Activated B cell treated with CpG ODN at 0.5 μM for 24 hours (primary cell): ENCODE measurements at regions not wholly inside any gene's neighbourhood (a gene's known extent, or its start where the extent isn't known, plus 50 kb on each side); places are given as distances from the start of the nearest gene placed in this dataset.
A peak's percentile ranks its signal among the peaks of the same experiment; 100 is the strongest.
"Not testable (repeated sequence)": the region's sequence is repeated elsewhere in the genome, so short reads cannot be mapped to it uniquely, and the experiment has no call there.

Experiments used
- ATAC-seq: fragments of 200-7000 bp; cut with Tn5 transposase; one replicate; pipeline ENCODE4 v1.10.0; 2021; ENCODE audit warnings: low read depth, mild to moderate bottlenecking, moderate library complexity
- CTCF ChIA-PET: fragments of 350-600 bp; sonication (Branson Sonifier 250); formaldehyde crosslinking; loops from one replicate; lab custom pipeline; 2021; ENCODE audit warnings: antibody characterized with exemption; lab: Charles Lee
- POLR2A ChIA-PET: fragments of 350-600 bp; sonication (Branson Sonifier 250); formaldehyde crosslinking; loops from one replicate; lab custom pipeline; 2021; ENCODE audit warnings: antibody characterized with exemption; lab: Charles Lee
- DNase-seq: peaks from one replicate; pipeline ENCODE4 v3.0.0; 2022
- H3K27ac Mint-ChIP-seq: one replicate; pipeline ENCODE4 v1.8.0; 2020; ENCODE audit warnings: mixed read lengths
- H3K27me3 Mint-ChIP-seq: one replicate; pipeline ENCODE4 v1.8.0; 2021; ENCODE audit warnings: mixed read lengths
- H3K36me3 Mint-ChIP-seq: one replicate; pipeline ENCODE4 v1.8.0; 2021; ENCODE audit warnings: low read depth, mixed read lengths
- H3K4me1 Mint-ChIP-seq: one replicate; pipeline ENCODE4 v1.8.0; 2021; ENCODE audit warnings: mixed read lengths
- H3K4me3 Mint-ChIP-seq: one replicate; pipeline ENCODE4 v1.8.0; 2020; ENCODE audit warnings: mild to moderate bottlenecking, mixed read lengths
- H3K9me3 Mint-ChIP-seq: one replicate; pipeline ENCODE4 v1.8.0; 2020; ENCODE audit warnings: mixed read lengths
- intact Hi-C: fragments of 100-400 bp; cut with micrococcal nuclease; formaldehyde crosslinking; loops from one replicate; pipeline ENCODE4 v1.15.1; 2024

GRCh38 chr2:87499860-87500259 is 248.0 kb upstream of the PLGLB2 start:
- H3K9me3 Mint-ChIP-seq, ATAC-seq, intact Hi-C loops: not testable (repeated sequence)

GRCh38 chr2:87500421-87500820 is 247.5 kb upstream of the PLGLB2 start:
- Mint-ChIP-seq H3K27ac (peak overlapping the region; percentile 80), H3K4me1 (peaks cover 10% of the 10 kb centered on the region)
- CTCF ChIA-PET, intact Hi-C loops, POLR2A ChIA-PET, H3K27me3 Mint-ChIP-seq, H3K36me3 Mint-ChIP-seq, DNase-seq, ATAC-seq, H3K9me3 Mint-ChIP-seq, H3K4me3 Mint-ChIP-seq: not testable (repeated sequence)

More at GRCh38 chr2:87499860-87500259, 248.0 kb upstream of the PLGLB2 start:
- DNase-seq, CTCF ChIA-PET, POLR2A ChIA-PET, H3K4me3 Mint-ChIP-seq, H3K27me3 Mint-ChIP-seq, H3K36me3 Mint-ChIP-seq: not testable (repeated sequence)
- Mint-ChIP-seq H3K27ac (peak overlapping the region; percentile 80), H3K4me1 (peaks cover 10% of the 10 kb centered on the region)

- H3K4me3 Mint-ChIP-seq, intact Hi-C loops, DNase-seq, H3K9me3 Mint-ChIP-seq, CTCF ChIA-PET, H3K36me3 Mint-ChIP-seq, ATAC-seq, POLR2A ChIA-PET, H3K27me3 Mint-ChIP-seq: not testable (repeated sequence)
- peak overlapping the region; percentile 61 for H3K27ac Mint-ChIP-seq
- peaks cover 10% of the 10 kb centered on the region for H3K4me1 Mint-ChIP-seq
Measured at GRCh38 chr2:87500951-87501350, 246.9 kb upstream of the PLGLB2 start.

DNA sequence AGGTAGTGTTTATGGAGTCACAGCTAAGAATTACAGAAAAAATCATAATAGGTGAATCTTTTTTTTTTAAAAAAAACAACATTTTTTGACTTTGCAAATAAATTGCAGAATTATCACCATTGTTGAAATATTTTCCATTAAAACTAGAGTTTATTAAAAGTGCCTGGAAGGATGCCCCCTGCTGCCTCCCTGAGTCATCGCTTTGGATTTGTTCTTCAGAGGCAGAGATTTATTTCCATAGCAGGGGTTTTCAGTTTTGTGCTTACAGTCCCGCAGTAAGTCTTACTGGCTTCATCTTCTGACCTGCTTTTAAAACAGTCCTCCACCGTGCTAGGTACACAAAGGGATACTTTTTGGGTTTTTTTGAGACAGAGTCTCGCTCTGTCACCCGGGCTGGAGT is 244.9 kb upstream of the PLGLB2 start:
- DNase-seq, H3K27me3 Mint-ChIP-seq, ATAC-seq, intact Hi-C loops, H3K27ac Mint-ChIP-seq, H3K9me3 Mint-ChIP-seq, POLR2A ChIA-PET, H3K4me3 Mint-ChIP-seq, CTCF ChIA-PET, H3K36me3 Mint-ChIP-seq: not testable (repeated sequence)
- peaks cover 13% of the 10 kb centered on the region for H3K4me1 Mint-ChIP-seq

- H3K9me3 Mint-ChIP-seq, H3K36me3 Mint-ChIP-seq, H3K4me3 Mint-ChIP-seq, H3K27me3 Mint-ChIP-seq, H3K27ac Mint-ChIP-seq, CTCF ChIA-PET, ATAC-seq, POLR2A ChIA-PET, intact Hi-C loops, DNase-seq: not testable (repeated sequence)
- peaks cover 19% of the 10 kb centered on the region for H3K4me1 Mint-ChIP-seq
Measured at GRCh38 chr2:87505239-87505638, 242.6 kb upstream of the PLGLB2 start.

GRCh38 chr2:87505909-87506308 is 242.0 kb upstream of the PLGLB2 start:
- H3K4me3 Mint-ChIP-seq, DNase-seq, intact Hi-C loops, H3K27me3 Mint-ChIP-seq, POLR2A ChIA-PET, H3K27ac Mint-ChIP-seq, ATAC-seq, H3K9me3 Mint-ChIP-seq, CTCF ChIA-PET, H3K36me3 Mint-ChIP-seq: not testable (repeated sequence)
- H3K4me1 Mint-ChIP-seq, result peaks cover 17% of the 10 kb centered on the region

GRCh38 chr2:87507378-87508348 is 240.2 kb upstream of the PLGLB2 start:
- H3K36me3 Mint-ChIP-seq, result not testable (repeated sequence)

DNA sequence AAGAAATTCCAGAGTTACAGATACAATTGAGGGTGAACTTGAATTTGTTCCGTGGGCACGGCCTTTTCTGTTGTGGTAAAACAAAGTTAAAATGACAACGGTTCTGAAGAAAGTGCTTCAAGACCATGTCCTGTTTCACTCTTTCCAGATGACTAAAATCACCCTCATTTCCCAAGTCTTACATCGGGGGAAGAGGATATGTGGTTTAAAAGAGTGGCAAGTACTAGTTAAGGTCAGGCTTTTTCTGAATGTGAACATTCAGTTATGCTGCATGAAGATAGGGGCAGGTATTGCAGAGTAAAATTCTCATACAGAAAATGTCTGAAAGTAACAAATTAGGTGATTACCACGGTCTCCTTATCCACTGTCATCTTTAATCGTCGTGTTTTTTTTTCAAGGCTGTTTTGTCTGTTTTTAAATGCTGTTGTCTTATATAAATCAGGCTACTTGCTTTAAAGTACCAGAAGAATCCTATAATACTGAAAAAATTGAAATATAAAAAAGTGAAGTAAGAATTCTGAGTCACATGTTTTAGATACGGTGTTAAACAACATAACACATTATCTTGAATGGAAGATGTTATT is 236.6 kb upstream of the PLGLB2 start:
- intact Hi-C loops, ATAC-seq: not testable (repeated sequence)

More at GRCh38 chr2:87507378-87508348, 240.2 kb upstream of the PLGLB2 start:
- intact Hi-C loops, DNase-seq, H3K4me3 Mint-ChIP-seq, H3K9me3 Mint-ChIP-seq, H3K27me3 Mint-ChIP-seq, CTCF ChIA-PET, POLR2A ChIA-PET: not testable (repeated sequence)
- peak; percentile 65 for ATAC-seq
- Mint-ChIP-seq H3K27ac (peak overlapping the region; percentile 84), H3K4me1 (peaks cover 19% of the 10 kb centered on the region)

DNA sequence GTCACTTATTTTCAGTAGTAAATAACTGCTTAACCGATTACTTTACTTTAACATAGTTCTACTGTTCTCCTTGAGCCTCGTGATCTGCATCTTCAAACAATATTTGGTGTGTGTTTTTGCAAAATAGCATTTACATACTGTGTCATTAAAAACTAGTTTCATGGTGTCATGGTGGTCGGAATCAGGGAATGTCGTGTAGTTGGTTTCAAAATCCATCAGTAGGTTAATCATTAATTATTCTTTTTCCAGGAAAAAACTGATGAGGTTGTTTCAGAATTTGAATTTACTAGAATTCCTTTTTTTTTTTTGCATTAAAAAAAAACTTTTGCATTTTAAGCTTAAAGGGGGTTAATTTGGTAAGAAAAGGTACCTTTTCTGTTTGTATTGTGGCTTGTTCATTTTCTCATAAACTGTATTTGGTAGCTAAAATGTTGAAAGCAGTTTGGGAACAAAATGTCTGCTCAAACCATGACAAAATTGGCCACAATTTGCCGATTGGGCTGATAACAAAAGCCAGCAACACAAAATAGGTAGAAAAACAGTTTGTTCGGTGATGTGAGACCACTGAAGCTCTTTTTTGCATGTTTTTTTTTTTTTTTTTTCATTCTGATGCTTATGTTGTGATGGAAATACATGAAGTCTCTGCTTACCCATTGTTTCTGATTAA is 234.9 kb upstream of the PLGLB2 start:
- H3K9me3 Mint-ChIP-seq, intact Hi-C loops, ATAC-seq, H3K36me3 Mint-ChIP-seq, CTCF ChIA-PET, H3K27me3 Mint-ChIP-seq, H3K4me3 Mint-ChIP-seq, DNase-seq, POLR2A ChIA-PET: not testable (repeated sequence)
- Mint-ChIP-seq H3K4me1 (peaks cover 34% of the 10 kb centered on the region), H3K27ac (peak overlapping the region; percentile 78)

More for the DNA sequence above, 236.6 kb upstream of the PLGLB2 start:
- H3K27me3 Mint-ChIP-seq, H3K9me3 Mint-ChIP-seq, CTCF ChIA-PET, H3K4me3 Mint-ChIP-seq, POLR2A ChIA-PET, DNase-seq, H3K36me3 Mint-ChIP-seq: not testable (repeated sequence)
- Mint-ChIP-seq H3K27ac (peak overlapping the region; percentile 90), H3K4me1 (peaks cover 25% of the 10 kb centered on the region)

DNA sequence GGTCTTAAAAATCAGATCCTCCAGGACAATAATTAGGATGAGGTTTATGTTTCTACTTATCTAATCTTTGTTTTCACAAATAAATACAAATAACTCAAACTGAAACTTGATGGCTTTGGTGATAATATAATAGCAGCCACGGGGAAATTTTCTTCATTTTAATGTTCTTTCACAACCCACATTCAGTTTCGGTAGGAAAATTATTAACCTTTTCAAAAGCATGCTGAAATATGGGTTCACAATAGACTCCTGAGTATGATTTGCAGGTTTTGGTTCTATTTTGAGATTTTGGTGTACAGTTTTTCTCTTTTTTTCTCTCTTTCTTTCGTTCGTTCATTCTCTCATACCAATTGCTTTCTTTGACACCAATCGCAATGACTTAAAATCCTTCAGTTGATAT is 233.9 kb upstream of the PLGLB2 start:
- H3K4me3 Mint-ChIP-seq, intact Hi-C loops, CTCF ChIA-PET, POLR2A ChIA-PET, H3K27ac Mint-ChIP-seq, H3K36me3 Mint-ChIP-seq, H3K27me3 Mint-ChIP-seq, H3K9me3 Mint-ChIP-seq, DNase-seq, ATAC-seq: not testable (repeated sequence)
- peaks cover 34% of the 10 kb centered on the region for H3K4me1 Mint-ChIP-seq

DNA sequence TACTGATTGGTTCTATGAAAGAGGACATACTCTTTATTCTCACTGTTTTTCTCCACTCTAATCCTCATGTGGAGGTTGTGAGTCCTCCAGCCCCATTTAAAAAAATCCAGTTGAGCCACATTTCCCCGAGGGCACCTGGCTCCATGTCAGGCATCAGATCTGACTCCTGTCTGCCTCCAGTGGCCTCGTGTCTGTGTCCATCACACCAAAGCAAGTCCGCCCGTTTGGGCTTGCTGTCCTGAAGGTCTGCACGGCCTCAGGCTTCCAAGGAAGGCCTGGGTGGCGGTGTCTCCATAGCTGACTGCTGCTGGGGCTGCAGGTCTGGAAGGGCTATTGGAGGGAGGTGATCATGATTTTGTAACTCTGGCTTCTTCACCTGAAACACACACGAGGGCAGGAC is 233.4 kb upstream of the PLGLB2 start:
- H3K4me3 Mint-ChIP-seq, intact Hi-C loops, ATAC-seq, CTCF ChIA-PET, DNase-seq, H3K27ac Mint-ChIP-seq, H3K36me3 Mint-ChIP-seq, H3K27me3 Mint-ChIP-seq, POLR2A ChIA-PET, H3K9me3 Mint-ChIP-seq: not testable (repeated sequence)
- H3K4me1 Mint-ChIP-seq, result peaks cover 35% of the 10 kb centered on the region
